Smooth muscle cell (in vitro differentiated cells): ENCODE measurements at regions not wholly inside any gene's neighbourhood (a gene's known extent, or its start where the extent isn't known, plus 50 kb on each side); places are given as distances from the start of the nearest gene placed in this dataset.

Source experiments
- DNase-seq: peaks from one replicate; lab custom pipeline; 2025; ENCODE audit not compliant: unreplicated experiment; lab: John Stamatoyannopoulos, UW
- H2AFZ ChIP-seq: fragments of 200-600 bp; sonication (generic); 2 replicates; pipeline ENCODE4 v1.6.0; 2016; ENCODE audit warnings: antibody characterized with exemption, low read depth, mild to moderate bottlenecking
- H3F3A ChIP-seq: fragments of 200-600 bp; sonication (generic); 2 replicates; pipeline ENCODE4 v1.6.0; 2017; ENCODE audit warnings: antibody characterized with exemption, low read depth
- H3K27ac ChIP-seq: fragments of 200-600 bp; sonication (generic); 2 replicates; pipeline ENCODE4 v1.5.1; 2016; ENCODE audit warnings: low read depth, mild to moderate bottlenecking
- H3K27me3 ChIP-seq: fragments of 200-600 bp; sonication (generic); 2 replicates; pipeline ENCODE4 v1.6.1; 2016; ENCODE audit warnings: low read depth, mild to moderate bottlenecking
- H3K36me3 ChIP-seq: fragments of 200-600 bp; sonication (generic); 2 replicates; pipeline ENCODE4 v1.5.1; 2016; ENCODE audit warnings: low read depth
- H3K4me1 ChIP-seq: fragments of 200-600 bp; sonication (generic); 2 replicates; pipeline ENCODE4 v1.5.1; 2016; ENCODE audit warnings: low read depth
- H3K4me2 ChIP-seq: fragments of 200-600 bp; sonication (generic); 2 replicates; pipeline ENCODE4 v1.6.0; 2016; ENCODE audit warnings: mild to moderate bottlenecking
- H3K4me3 ChIP-seq: fragments of 200-600 bp; sonication (generic); 2 replicates; pipeline ENCODE4 v1.5.1; 2016; ENCODE audit warnings: mild to moderate bottlenecking
- H3K79me2 ChIP-seq: fragments of 200-600 bp; sonication (generic); 2 replicates; pipeline ENCODE4 v1.6.0; 2016; ENCODE audit warnings: low read depth, mild to moderate bottlenecking
- H3K9ac ChIP-seq: fragments of 200-600 bp; sonication (generic); 2 replicates; pipeline ENCODE4 v1.6.0; 2016; ENCODE audit warnings: low read depth
- H3K9me3 ChIP-seq: fragments of 200-600 bp; sonication (generic); replicated peaks from 2 replicates; pipeline ENCODE4 v1.5.1; 2016; ENCODE audit warnings: low read depth
- H4K20me1 ChIP-seq: fragments of 200-600 bp; sonication (generic); 2 replicates; pipeline ENCODE4 v1.6.0; 2016; ENCODE audit warnings: low read depth
- WGBS: methylation state at CpG from one replicate; pipeline ENCODE4 v1.1.7; 2016; ENCODE audit warnings: low lambda C conversion rate; 5-methylcytosine and 5-hydroxymethylcytosine counted together
- TF ChIP-seq, protein P1 (sequence below): fragments of 200-600 bp; sonication (generic); IDR thresholded peaks from 2 replicates; pipeline ENCODE4 v1.5.1; 2017; ENCODE audit warnings: borderline replicate concordance, mild to moderate bottlenecking, antibody characterized with exemption; ENCODE audit not compliant: insufficient read depth, poor library complexity, severe bottlenecking

DNA sequence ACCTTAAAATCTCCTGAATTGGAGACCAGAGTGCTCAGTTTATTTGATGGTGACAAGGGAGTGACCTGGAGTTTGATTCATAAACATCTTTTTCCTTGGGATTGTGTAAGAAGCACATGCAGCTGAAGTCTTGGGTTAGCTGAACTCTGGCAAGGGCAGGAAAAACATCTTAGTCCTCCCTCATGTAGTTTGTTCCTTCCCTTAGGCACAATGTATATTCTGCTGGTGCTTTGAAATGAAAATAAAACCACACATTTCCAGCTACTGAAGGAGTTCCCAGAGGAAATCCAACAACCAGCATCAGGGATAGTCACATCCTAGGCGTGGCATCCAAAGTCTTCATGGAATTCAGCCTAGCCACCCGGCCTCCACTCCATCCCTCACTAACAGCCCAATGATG, 95.2 kb upstream of the PAPPA start:
- TF ChIP-seq, protein P1, sequence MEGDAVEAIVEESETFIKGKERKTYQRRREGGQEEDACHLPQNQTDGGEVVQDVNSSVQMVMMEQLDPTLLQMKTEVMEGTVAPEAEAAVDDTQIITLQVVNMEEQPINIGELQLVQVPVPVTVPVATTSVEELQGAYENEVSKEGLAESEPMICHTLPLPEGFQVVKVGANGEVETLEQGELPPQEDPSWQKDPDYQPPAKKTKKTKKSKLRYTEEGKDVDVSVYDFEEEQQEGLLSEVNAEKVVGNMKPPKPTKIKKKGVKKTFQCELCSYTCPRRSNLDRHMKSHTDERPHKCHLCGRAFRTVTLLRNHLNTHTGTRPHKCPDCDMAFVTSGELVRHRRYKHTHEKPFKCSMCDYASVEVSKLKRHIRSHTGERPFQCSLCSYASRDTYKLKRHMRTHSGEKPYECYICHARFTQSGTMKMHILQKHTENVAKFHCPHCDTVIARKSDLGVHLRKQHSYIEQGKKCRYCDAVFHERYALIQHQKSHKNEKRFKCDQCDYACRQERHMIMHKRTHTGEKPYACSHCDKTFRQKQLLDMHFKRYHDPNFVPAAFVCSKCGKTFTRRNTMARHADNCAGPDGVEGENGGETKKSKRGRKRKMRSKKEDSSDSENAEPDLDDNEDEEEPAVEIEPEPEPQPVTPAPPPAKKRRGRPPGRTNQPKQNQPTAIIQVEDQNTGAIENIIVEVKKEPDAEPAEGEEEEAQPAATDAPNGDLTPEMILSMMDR = no peak
- Histone ChIP-seq H3K4me2 (no peak overlapping the region), H3K4me1 (no peaks in the 10 kb centered on the region), H4K20me1 (no peaks in the 10 kb centered on the region), H3K4me3 (no peak overlapping the region), H3F3A (peaks cover 3% of the 10 kb centered on the region), H3K27ac (no peak overlapping the region), H3K27me3 (no peaks in the 10 kb centered on the region), H3K36me3 (no peaks in the 10 kb centered on the region), H2AFZ (no peak overlapping the region), H3K9me3 (no peaks in the 10 kb centered on the region), H3K9ac (no peak overlapping the region), H3K79me2 (no peaks in the 10 kb centered on the region)
- no peak for DNase-seq
- WGBS = 98% methylated on average over 2 of the region's 2 CpGs

GRCh38 chr9:116059466-116059865, 94.1 kb upstream of the PAPPA start:
- Histone ChIP-seq H3K27me3 (no peaks in the 10 kb centered on the region), H3F3A (peaks cover 3% of the 10 kb centered on the region), H3K27ac (no peak overlapping the region), H2AFZ (peak overlapping the region; percentile 27), H3K9ac (no peak overlapping the region), H3K36me3 (no peaks in the 10 kb centered on the region), H3K79me2 (no peaks in the 10 kb centered on the region), H3K4me3 (no peak overlapping the region), H4K20me1 (no peaks in the 10 kb centered on the region), H3K4me1 (no peaks in the 10 kb centered on the region), H3K9me3 (no peaks in the 10 kb centered on the region), H3K4me2 (no peak overlapping the region)
- no peak for DNase-seq
- 27% methylated on average over 2 of the region's 2 CpGs for WGBS
- TF ChIP-seq, protein P1 = no peak

DNA sequence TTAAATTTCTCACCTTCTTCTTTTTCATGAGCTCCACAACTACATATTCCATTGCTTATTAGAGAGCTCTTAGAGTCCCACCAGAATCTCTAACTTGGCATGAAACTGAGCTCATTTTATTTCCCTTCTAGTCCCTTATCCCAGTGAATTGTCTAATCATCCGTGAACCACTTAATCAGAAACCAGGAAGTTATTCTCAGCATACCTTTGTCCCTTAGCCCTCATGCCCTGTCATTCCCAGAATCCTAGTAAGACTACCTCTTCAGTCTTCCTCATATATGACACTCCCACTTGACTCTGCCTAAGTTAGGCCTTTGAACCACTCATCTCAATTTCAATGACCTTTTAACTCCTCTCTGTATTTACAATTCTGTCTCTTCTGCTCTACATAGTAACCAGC, 93.0 kb upstream of the PAPPA start:
- no peaks in the 10 kb centered on the region for H3K27me3 ChIP-seq
- no peak for DNase-seq
- peaks cover 3% of the 10 kb centered on the region for H3F3A ChIP-seq
- H2AFZ ChIP-seq = no peak overlapping the region
- H3K36me3 ChIP-seq = no peaks in the 10 kb centered on the region
- no peak overlapping the region for H3K9ac ChIP-seq
- H3K79me2 ChIP-seq = no peaks in the 10 kb centered on the region
- no peak overlapping the region for H3K27ac ChIP-seq
- WGBS = 94% methylated on average over 1 of the region's 1 CpG
- no peak overlapping the region for H3K4me2 ChIP-seq
- TF ChIP-seq, protein P1 = no peak
- no peaks in the 10 kb centered on the region for H3K4me1 ChIP-seq
- H4K20me1 ChIP-seq = no peaks in the 10 kb centered on the region
- no peaks in the 10 kb centered on the region for H3K9me3 ChIP-seq
- H3K4me3 ChIP-seq = no peak overlapping the region

- no peaks in the 10 kb centered on the region for H3K79me2 ChIP-seq
- WGBS = 32% methylated on average over 2 of the region's 2 CpGs
- H3K27ac ChIP-seq = no peak overlapping the region
- TF ChIP-seq, protein P1 = no peak
- no peaks in the 10 kb centered on the region for H3K36me3 ChIP-seq
- no peak overlapping the region for H3K9ac ChIP-seq
- peaks cover 3% of the 10 kb centered on the region for H3F3A ChIP-seq
- no peak overlapping the region for H3K4me3 ChIP-seq
- H2AFZ ChIP-seq = no peak overlapping the region
- no peak for DNase-seq
- no peaks in the 10 kb centered on the region for H3K4me1 ChIP-seq
- no peaks in the 10 kb centered on the region for H3K27me3 ChIP-seq
- no peak overlapping the region for H3K4me2 ChIP-seq
- H4K20me1 ChIP-seq = no peaks in the 10 kb centered on the region
- H3K9me3 ChIP-seq = no peaks in the 10 kb centered on the region
Measured at GRCh38 chr9:116061546-116062205, 91.9 kb upstream of the PAPPA start.
